GM23338 (cell line): ENCODE measurements at regions not wholly inside any gene's neighbourhood (a gene's known extent, or its start where the extent isn't known, plus 50 kb on each side); places are given as distances from the start of the nearest gene placed in this dataset.

Source experiments
- CREB1 ChIP-seq: fragments of 250-450 bp; sonication (Bioruptor Pico); IDR thresholded peaks from 2 replicates; pipeline ENCODE4 v1.5.0; 2020; ENCODE audit warnings: low read depth, mild to moderate bottlenecking, moderate library complexity
- EZH2 ChIP-seq: fragments of 200-600 bp; sonication (generic); IDR thresholded peaks from one replicate; pipeline ENCODE4 v1.8.0; 2017; ENCODE audit warnings: antibody characterized with exemption, mild to moderate bottlenecking, low read depth; ENCODE audit not compliant: unreplicated experiment
- EZH2phosphoT487 ChIP-seq: fragments of 200-600 bp; sonication (generic); IDR thresholded peaks from one replicate; pipeline ENCODE4 v1.8.1; 2018; ENCODE audit warnings: antibody characterized with exemption; ENCODE audit not compliant: unreplicated experiment
- NANOG ChIP-seq: IDR thresholded peaks from 2 replicates; pipeline ENCODE4 v1.6.1; 2016; ENCODE audit warnings: antibody characterized with exemption, borderline replicate concordance
- POLR2AphosphoS5 ChIP-seq: IDR thresholded peaks from 2 replicates; pipeline ENCODE4 v1.6.1; 2016; ENCODE audit warnings: antibody characterized with exemption, low read depth
- STAT1 ChIP-seq: IDR thresholded peaks from one replicate; pipeline ENCODE4 v1.6.1; 2016; ENCODE audit warnings: antibody characterized with exemption; ENCODE audit not compliant: unreplicated experiment
- TF ChIP-seq, protein P1 (sequence below), 2 experiments: fragments of 200-600 bp in 1 of 2; sonication (generic) in 1 of 2; conservative IDR thresholded peaks; 2 replicates each; pipeline versions ENCODE4 v1.5.1 to v1.6.1; 2016 to 2017; ENCODE audit warnings: antibody characterized with exemption in 2 of 2, low read depth in 2 of 2, mild to moderate bottlenecking in 2 of 2, moderate library complexity in 1 of 2

DNA sequence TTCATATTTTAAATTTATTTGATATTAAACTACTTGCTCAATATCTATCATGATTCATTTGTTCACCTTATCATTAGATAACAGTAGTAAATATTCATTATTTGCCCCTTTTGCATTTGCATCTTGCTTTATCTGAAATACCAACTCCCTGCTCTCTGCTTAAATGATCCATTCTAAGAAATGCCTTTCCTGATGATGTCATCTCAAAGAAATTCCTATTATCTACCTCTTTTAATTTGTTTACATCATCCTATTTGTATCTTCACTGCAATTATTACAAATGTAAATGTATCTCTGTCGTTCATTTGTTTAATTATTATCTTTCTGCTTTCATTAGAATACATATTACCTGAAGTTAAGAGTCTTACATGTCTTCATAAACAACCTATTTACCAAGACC is 549.9 kb downstream of the CBLN2 start:
- TF ChIP-seq, protein P1, sequence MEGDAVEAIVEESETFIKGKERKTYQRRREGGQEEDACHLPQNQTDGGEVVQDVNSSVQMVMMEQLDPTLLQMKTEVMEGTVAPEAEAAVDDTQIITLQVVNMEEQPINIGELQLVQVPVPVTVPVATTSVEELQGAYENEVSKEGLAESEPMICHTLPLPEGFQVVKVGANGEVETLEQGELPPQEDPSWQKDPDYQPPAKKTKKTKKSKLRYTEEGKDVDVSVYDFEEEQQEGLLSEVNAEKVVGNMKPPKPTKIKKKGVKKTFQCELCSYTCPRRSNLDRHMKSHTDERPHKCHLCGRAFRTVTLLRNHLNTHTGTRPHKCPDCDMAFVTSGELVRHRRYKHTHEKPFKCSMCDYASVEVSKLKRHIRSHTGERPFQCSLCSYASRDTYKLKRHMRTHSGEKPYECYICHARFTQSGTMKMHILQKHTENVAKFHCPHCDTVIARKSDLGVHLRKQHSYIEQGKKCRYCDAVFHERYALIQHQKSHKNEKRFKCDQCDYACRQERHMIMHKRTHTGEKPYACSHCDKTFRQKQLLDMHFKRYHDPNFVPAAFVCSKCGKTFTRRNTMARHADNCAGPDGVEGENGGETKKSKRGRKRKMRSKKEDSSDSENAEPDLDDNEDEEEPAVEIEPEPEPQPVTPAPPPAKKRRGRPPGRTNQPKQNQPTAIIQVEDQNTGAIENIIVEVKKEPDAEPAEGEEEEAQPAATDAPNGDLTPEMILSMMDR (conservative IDR thresholded peaks at IDR 0.05; ENCODE audit: low read depth in 2 of 2), result no peak
- TF ChIP-seq CREB1 (CRISPR knock-in tag) (no peak), EZH2phosphoT487 (no peak), NANOG (no peak), POLR2AphosphoS5 (no peak), STAT1 (no peak), EZH2 (no peak)
